NCI-H82 treated with DMSO at 0.1 percent for 48 hours (cell line): ENCODE measurements at regions not wholly inside any gene's neighbourhood (a gene's known extent, or its start where the extent isn't known, plus 50 kb on each side); places are given as distances from the start of the nearest gene placed in this dataset.
"Not testable (repeated sequence)": the region's sequence is repeated elsewhere in the genome, so short reads cannot be mapped to it uniquely, and the experiment has no call there.

Experiments used
- DNase-seq: peaks from one replicate; lab custom pipeline; 2025; ENCODE audit not compliant: unreplicated experiment; lab: John Stamatoyannopoulos, UW

- no peak for DNase-seq
Measured at GRCh38 chrX:137646472-137646871, 80.5 kb downstream of the ZIC3 start.

DNA sequence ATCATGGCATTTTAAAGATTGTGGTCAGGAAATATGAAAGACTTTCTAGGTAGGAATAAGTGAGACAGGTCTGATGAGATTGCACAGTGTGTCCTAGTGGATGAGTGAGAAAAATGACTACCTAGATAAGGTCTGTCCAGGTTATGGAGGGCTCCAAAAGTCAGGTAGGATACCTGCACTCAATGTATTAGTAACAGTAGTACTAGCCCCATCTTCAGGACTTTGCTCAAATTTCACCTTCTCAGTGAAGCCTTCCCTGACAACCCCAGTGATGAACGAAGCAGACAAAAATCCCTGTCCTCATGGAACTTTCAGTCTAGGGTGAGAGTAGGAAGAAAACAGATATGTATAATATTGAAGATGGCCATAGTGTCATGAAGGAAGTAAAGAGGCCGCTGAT is 85.7 kb downstream of the ZIC3 start:
- DNase-seq, result no peak

- DNase-seq, result no peak
Measured at GRCh38 chrX:137652086-137652485, 86.2 kb downstream of the ZIC3 start.

DNA sequence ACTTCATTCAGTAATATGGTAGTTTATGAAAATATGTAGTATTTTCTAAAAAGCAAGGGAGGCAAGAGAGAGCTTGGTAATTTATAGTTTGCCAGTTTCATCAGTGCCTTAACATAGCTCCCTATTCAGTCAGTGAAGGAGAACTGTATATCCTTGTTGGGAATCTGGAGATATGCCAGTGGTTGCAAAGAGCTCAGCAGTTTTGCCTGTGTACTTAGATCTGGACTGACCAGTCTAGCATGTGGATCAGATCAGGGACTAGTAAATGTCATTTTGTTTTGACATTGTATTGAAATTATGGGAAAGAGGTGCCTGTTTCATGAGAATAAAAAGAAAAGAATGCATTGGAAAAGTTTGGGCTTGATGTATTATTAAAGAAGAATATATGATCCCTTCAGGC is 88.6 kb downstream of the ZIC3 start:
- no peak for DNase-seq

DNA sequence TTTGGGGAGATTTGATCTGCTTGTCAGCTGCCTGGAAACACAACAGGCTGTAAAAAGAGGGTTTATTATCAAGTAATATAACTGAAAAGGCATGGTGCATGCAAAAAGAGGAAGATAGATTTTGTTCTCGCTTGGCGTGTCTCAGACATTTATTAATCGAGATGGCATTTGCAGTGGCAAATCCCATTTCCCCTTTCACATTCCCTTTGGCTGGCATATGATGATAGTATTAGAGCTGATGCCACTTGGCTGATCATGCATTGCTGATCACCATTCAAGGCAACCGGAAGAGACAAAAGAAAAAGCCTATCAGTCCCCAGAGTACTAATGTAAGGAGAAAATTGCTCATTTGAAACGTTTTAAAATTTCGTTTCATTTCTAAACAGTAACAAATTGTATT is 101.8 kb downstream of the ZIC3 start:
- no peak for DNase-seq

DNA sequence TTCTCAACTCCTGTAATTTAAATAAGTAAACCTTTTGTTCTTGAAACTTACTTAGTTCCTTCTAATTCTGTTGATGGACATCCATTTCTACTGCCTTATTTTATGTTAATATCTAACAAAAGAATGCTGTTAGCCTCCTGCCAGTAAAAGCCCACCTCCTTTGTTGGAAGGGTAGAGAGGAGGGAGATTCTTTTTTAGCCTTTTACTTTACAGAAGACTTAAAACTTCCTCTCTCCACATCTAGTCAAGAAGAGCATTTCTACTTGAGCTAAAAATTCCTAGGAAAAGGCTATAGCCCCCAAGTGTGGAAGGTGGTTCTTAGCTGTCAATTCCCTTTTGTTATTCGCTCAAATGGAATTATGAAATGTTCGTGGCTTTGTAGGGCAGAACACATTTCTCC is 118.7 kb downstream of the ZIC3 start:
- DNase-seq, result no peak

DNA sequence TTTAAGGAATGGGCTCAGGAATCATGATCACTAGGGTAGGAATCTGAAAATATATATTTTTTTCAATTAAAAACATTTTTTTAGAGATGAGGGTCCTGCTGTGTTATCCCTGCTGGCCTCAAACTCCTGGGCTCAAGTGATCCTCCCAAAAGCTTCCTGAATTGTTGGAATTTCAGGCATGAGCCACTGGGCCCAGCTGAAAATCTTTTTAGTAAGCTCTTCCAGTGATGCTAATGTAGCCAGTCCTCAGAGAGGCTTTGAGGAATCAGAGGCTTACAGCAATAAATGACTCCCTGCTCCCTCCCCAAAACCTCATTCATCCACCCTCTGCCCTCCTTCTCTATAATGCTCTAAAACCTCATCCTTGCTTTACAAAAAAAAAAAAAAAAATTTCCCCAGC is 129.5 kb downstream of the ZIC3 start:
- DNase-seq, result no peak

- no peak for DNase-seq
Measured at GRCh38 chrX:137707348-137707747, 141.4 kb downstream of the ZIC3 start.

DNA sequence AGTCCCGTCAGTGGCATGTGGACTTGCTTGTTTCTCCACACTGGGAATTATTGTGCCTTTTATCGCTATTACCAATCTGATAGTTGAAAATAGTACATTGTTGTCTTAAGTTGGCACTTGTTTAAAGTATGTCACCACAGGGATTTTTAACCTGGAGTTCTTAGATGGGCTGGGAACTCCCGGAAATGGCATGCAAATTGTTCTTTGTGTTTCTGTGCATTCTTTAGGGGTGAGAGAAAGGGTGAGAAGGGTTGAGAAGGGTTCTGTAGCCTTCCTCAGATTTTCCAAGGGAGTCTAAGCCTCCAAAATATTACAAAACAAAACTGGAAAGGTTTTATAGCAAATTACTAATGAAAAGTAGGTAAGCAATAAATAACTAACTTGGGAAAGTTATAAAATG is 176.9 kb downstream of the ZIC3 start:
- no peak for DNase-seq

GRCh38 chrX:137743414-137743813 is 177.5 kb downstream of the ZIC3 start:
- DNase-seq, result no peak

GRCh38 chrX:137746289-137746688 is 180.4 kb downstream of the ZIC3 start:
- DNase-seq, result no peak

- no peak for DNase-seq
Measured at GRCh38 chrX:137747244-137748043, 181.5 kb downstream of the ZIC3 start.

DNA sequence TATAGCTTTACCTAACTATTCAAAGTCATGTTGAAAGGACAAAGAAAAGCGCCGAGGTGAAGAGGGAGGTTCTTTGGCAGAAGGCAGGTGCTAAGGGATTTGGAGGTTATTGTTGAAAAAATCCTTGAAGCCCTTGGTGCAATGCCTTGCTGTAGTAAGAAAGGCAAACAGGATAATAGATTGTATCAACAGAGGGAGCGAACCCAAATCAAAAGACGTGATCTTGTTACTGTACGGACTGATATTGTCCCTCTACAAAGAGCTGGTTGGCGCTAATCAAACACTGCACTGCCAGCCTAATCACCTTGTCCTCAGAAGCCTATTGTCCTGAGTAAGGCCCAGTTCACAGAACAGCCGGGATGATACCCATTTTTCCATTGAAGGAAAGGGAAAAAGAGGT is 182.9 kb downstream of the ZIC3 start:
- DNase-seq, result no peak

DNA sequence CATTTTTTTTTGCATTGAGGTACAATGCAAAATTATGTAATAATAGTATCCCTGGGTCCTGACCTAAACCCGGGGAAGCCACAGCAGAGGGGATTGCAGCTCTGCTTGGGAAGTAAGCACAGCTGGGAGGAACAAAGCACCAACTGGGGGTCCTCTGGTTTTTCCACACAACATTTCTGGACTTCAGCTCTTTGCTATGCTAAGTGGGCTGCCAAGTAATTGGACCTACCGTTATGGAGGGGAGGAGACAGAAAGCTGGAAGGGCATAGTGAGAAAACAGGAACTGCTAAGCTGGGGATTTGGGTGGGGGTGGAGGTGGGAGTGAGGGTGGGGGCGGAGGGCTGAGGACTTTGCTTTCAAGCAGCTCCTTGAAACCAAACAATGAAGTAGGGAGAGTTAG is 183.3 kb downstream of the ZIC3 start:
- no peak for DNase-seq

DNA sequence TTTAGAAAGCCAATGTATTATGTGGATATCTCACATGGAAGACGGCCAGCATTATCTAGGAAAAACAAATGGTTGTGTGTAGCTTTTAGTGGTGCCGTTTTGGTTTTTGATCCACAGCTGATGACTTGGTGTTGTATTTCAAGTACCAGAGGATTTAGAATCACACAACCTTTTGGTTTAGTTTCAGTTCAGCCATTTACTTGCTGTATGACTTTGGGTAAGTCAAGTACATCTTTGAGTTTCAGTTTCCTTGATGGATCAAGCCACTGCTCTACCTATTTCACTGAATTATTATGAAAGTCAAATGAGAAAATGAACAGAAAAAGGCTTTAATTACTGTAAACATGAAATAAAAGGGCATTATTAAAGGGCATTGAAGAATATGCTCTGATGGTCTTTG is 205.6 kb downstream of the ZIC3 start:
- no peak for DNase-seq

GRCh38 chrX:137792214-137792613 is 226.3 kb downstream of the ZIC3 start:
- DNase-seq, result no peak

GRCh38 chrX:137797926-137798325 is 232.0 kb downstream of the ZIC3 start:
- not testable (repeated sequence) for DNase-seq

DNA sequence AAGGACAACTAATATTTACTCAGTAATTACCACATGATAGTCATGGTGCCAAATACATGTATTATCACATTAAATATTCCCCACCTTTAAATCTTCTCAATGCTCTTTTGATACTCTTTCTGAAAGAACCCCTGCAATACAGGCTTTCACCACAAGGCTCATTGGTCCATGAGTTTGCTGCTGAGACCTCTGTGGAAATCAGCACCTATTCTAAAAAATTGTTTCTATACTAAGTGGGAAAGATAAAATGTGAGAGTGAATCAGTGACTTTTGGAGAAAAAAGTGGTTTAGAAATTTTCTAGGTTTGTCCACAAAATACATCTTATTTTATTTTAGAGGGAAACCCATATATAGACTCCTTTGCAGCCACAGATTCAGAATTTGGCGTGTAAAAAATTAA is 257.3 kb downstream of the ZIC3 start:
- no peak for DNase-seq

GRCh38 chrX:137847376-137847775 is 281.4 kb downstream of the ZIC3 start:
- no peak for DNase-seq

DNA sequence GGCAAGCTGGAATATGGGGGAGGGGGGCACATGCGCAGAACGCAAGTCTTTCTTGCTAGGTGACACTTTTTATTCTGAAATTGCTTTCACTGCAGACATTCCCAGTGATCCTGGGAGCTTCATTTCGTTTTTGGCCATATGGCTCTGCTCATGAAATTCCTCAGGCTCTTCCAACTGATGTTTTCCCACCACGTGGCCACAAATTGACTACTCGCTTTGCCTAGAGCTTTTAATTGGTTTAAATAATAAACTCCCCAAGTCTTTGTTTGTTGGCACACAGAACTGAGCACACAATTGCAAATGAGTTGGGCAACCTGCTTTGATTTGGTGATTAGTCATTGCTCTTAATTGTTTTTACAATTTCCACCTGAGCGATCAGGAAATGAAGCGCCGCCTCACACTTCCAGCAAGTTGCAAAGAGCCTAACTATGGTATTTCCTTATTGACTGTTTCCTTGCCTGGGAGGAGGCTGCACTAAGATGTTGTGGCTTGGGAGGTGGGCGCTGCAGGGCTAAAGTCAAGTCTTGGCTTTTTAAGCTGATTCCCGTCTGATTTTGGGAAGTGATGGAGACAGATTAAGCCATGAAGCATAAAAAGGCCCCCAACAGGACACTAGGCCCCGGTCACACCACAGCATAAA is 282.5 kb downstream of the ZIC3 start:
- no peak for DNase-seq

DNA sequence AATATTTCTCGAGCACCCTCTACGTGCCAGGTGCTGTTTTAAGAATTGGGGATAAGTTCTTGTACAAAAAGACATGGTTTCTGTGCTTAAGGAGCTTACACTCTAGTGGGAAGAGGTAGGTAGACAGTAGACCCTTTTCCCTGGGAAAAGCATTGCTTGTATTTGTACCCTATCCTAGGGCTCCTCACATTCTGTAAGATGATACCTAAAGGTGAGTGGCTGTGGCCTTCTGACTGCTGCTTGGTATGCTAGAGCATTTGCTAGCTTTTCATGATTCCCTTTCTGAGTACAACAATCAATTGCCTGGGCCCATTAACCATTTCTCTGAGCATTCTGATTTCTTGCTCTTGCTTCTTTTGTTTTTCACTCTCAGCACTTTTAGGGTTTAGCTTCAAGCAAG is 286.6 kb downstream of the ZIC3 start:
- DNase-seq, result no peak

- no peak for DNase-seq
Measured at GRCh38 chrX:137855490-137855889, 289.6 kb downstream of the ZIC3 start.

DNA sequence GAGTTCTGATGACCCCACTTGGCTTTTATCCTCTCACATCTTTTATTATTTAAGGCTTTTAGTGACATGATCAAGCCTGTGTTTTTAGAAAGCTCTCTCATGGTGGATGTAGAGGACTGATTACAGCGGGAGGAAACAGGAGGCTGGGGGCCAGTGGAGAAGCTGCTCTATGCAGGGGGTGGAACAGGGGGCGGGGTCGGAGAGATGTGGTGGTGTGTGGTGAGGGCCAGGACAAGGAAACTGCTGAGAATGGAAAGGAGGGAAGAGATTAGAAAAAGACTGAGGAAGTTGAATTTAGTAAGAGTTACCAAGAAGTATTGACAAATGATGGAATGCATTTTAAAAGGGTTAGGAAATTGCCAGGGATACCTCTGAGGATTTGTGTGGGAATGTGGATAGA is 292.2 kb downstream of the ZIC3 start:
- DNase-seq, result no peak
